ENCODE measurements at regions not wholly inside any gene's neighbourhood (a gene's known extent, or its start where the extent isn't known, plus 50 kb on each side); places are given as distances from the start of the nearest gene placed in this dataset.
"Not testable (repeated sequence)": the region's sequence is repeated elsewhere in the genome, so short reads cannot be mapped to it uniquely, and the experiment has no call there.

GRCh38 chrX:111041018-111041462, 55.0 kb upstream of the PAK3 start:
- Mint-ChIP-seq H3K27ac (no peak overlapping the region), H3K36me3 (ENCODE audit: low read depth) (no peaks in the 10 kb centered on the region), H3K4me3 (no peak overlapping the region), H3K4me1 (ENCODE audit: low read depth) (peaks cover 2% of the 10 kb centered on the region), H3K27me3 (peaks cover 37% of the 10 kb centered on the region), H3K9me3 (no peaks in the 10 kb centered on the region)
- no peak for DNase-seq

GRCh38 chrX:111040377-111041017, 55.5 kb upstream of the PAK3 start:
- DNase-seq: no peak
- no peak overlapping the region for H3K4me3 Mint-ChIP-seq
- peaks cover 37% of the 10 kb centered on the region for H3K27me3 Mint-ChIP-seq
- peaks cover 2% of the 10 kb centered on the region for H3K4me1 Mint-ChIP-seq (ENCODE audit: low read depth)
- H3K9me3 Mint-ChIP-seq: no peaks in the 10 kb centered on the region
- H3K36me3 Mint-ChIP-seq (ENCODE audit: low read depth): no peaks in the 10 kb centered on the region
- no peak overlapping the region for H3K27ac Mint-ChIP-seq

- Mint-ChIP-seq H3K27ac (no peak overlapping the region), H3K36me3 (ENCODE audit: low read depth) (no peaks in the 10 kb centered on the region), H3K27me3 (peaks cover 35% of the 10 kb centered on the region), H3K9me3 (no peaks in the 10 kb centered on the region), H3K4me1 (ENCODE audit: low read depth) (peaks cover 2% of the 10 kb centered on the region), H3K4me3 (no peak overlapping the region)
- DNase-seq: no peak
Observed at GRCh38 chrX:111039606-111040005, 56.4 kb upstream of the PAK3 start.

- no peak for DNase-seq
- no peak overlapping the region for H3K4me3 Mint-ChIP-seq
Observed at GRCh38 chrX:111035991-111036390, 60.0 kb upstream of the PAK3 start.

GRCh38 chrX:111035256-111035655, 60.7 kb upstream of the PAK3 start:
- no peaks in the 10 kb centered on the region for H3K4me1 Mint-ChIP-seq (ENCODE audit: low read depth)
- H3K27me3 Mint-ChIP-seq: peaks cover 42% of the 10 kb centered on the region
- no peaks in the 10 kb centered on the region for H3K36me3 Mint-ChIP-seq (ENCODE audit: low read depth)
- DNase-seq: no peak
- no peaks in the 10 kb centered on the region for H3K9me3 Mint-ChIP-seq
- H3K27ac Mint-ChIP-seq: no peak overlapping the region
- no peak overlapping the region for H3K4me3 Mint-ChIP-seq

More at GRCh38 chrX:111035991-111036390, 60.0 kb upstream of the PAK3 start:
- Mint-ChIP-seq H3K4me1 (ENCODE audit: low read depth) (peaks cover 2% of the 10 kb centered on the region), H3K27me3 (peaks cover 42% of the 10 kb centered on the region), H3K27ac (no peak overlapping the region), H3K9me3 (no peaks in the 10 kb centered on the region), H3K36me3 (ENCODE audit: low read depth) (no peaks in the 10 kb centered on the region)

- not testable (repeated sequence) for H3K27ac Mint-ChIP-seq; H3K4me3 Mint-ChIP-seq; H3K36me3 Mint-ChIP-seq (ENCODE audit: low read depth); H3K4me1 Mint-ChIP-seq (ENCODE audit: low read depth); DNase-seq; H3K9me3 Mint-ChIP-seq
- peaks cover 51% of the 10 kb centered on the region for H3K27me3 Mint-ChIP-seq
Observed at GRCh38 chrX:111022998-111023397, 73.0 kb upstream of the PAK3 start.

GRCh38 chrX:111020283-111020682, 75.7 kb upstream of the PAK3 start:
- Mint-ChIP-seq H3K27ac (no peak overlapping the region), H3K27me3 (peaks cover 57% of the 10 kb centered on the region)
- DNase-seq: no peak

GRCh38 chrX:111013778-111014455, 82.1 kb upstream of the PAK3 start:
- Mint-ChIP-seq H3K27me3 (peaks cover 35% of the 10 kb centered on the region), H3K36me3 (ENCODE audit: low read depth) (no peaks in the 10 kb centered on the region), H3K9me3 (no peaks in the 10 kb centered on the region), H3K4me1 (ENCODE audit: low read depth) (no peaks in the 10 kb centered on the region), H3K27ac (no peak overlapping the region), H3K4me3 (no peak overlapping the region)
- DNase-seq: no peak

More at GRCh38 chrX:111020283-111020682, 75.7 kb upstream of the PAK3 start:
- Mint-ChIP-seq H3K4me1 (ENCODE audit: low read depth) (no peaks in the 10 kb centered on the region), H3K4me3 (no peak overlapping the region), H3K9me3 (no peaks in the 10 kb centered on the region), H3K36me3 (ENCODE audit: low read depth) (no peaks in the 10 kb centered on the region)

- Mint-ChIP-seq H3K36me3 (ENCODE audit: low read depth) (no peaks in the 10 kb centered on the region), H3K4me3 (no peak overlapping the region), H3K4me1 (ENCODE audit: low read depth) (no peaks in the 10 kb centered on the region), H3K27ac (no peak overlapping the region), H3K27me3 (peaks cover 38% of the 10 kb centered on the region), H3K9me3 (no peaks in the 10 kb centered on the region)
- no peak for DNase-seq
Observed at GRCh38 chrX:111010111-111010510, 85.9 kb upstream of the PAK3 start.

GRCh38 chrX:111009256-111009655, 86.7 kb upstream of the PAK3 start:
- Mint-ChIP-seq H3K4me1 (ENCODE audit: low read depth) (no peaks in the 10 kb centered on the region), H3K36me3 (ENCODE audit: low read depth) (no peaks in the 10 kb centered on the region), H3K27me3 (peaks cover 34% of the 10 kb centered on the region), H3K9me3 (no peaks in the 10 kb centered on the region), H3K27ac (no peak overlapping the region), H3K4me3 (no peak overlapping the region)
- no peak for DNase-seq

GRCh38 chrX:111008126-111008525, 87.9 kb upstream of the PAK3 start:
- H3K27ac Mint-ChIP-seq: no peak overlapping the region
- no peak overlapping the region for H3K4me3 Mint-ChIP-seq

GRCh38 chrX:111007238-111007637, 88.8 kb upstream of the PAK3 start:
- H3K4me1 Mint-ChIP-seq (ENCODE audit: low read depth): no peaks in the 10 kb centered on the region

More at GRCh38 chrX:111008126-111008525, 87.9 kb upstream of the PAK3 start:
- no peak for DNase-seq
- Mint-ChIP-seq H3K36me3 (ENCODE audit: low read depth) (no peaks in the 10 kb centered on the region), H3K9me3 (no peaks in the 10 kb centered on the region), H3K27me3 (peaks cover 43% of the 10 kb centered on the region), H3K4me1 (ENCODE audit: low read depth) (no peaks in the 10 kb centered on the region)

GRCh38 chrX:111006116-111006515, 89.9 kb upstream of the PAK3 start:
- no peak overlapping the region for H3K27ac Mint-ChIP-seq
- no peaks in the 10 kb centered on the region for H3K4me1 Mint-ChIP-seq (ENCODE audit: low read depth)
- DNase-seq: no peak
- no peaks in the 10 kb centered on the region for H3K36me3 Mint-ChIP-seq (ENCODE audit: low read depth)
- H3K27me3 Mint-ChIP-seq: peaks cover 44% of the 10 kb centered on the region
- H3K4me3 Mint-ChIP-seq: no peak overlapping the region
- H3K9me3 Mint-ChIP-seq: no peaks in the 10 kb centered on the region

More at GRCh38 chrX:111007238-111007637, 88.8 kb upstream of the PAK3 start:
- Mint-ChIP-seq H3K27me3 (peaks cover 44% of the 10 kb centered on the region), H3K27ac (no peak overlapping the region), H3K9me3 (no peaks in the 10 kb centered on the region), H3K4me3 (no peak overlapping the region), H3K36me3 (ENCODE audit: low read depth) (no peaks in the 10 kb centered on the region)
- DNase-seq: no peak

- no peaks in the 10 kb centered on the region for H3K9me3 Mint-ChIP-seq
- no peak overlapping the region for H3K27ac Mint-ChIP-seq
- H3K4me3 Mint-ChIP-seq: no peak overlapping the region
- no peak for DNase-seq
- H3K4me1 Mint-ChIP-seq (ENCODE audit: low read depth): no peaks in the 10 kb centered on the region
- H3K36me3 Mint-ChIP-seq (ENCODE audit: low read depth): no peaks in the 10 kb centered on the region
- peaks cover 47% of the 10 kb centered on the region for H3K27me3 Mint-ChIP-seq
Observed at GRCh38 chrX:111005166-111005565, 90.8 kb upstream of the PAK3 start.

- Mint-ChIP-seq H3K27ac (no peak overlapping the region), H3K4me3 (no peak overlapping the region), H3K36me3 (ENCODE audit: low read depth) (no peaks in the 10 kb centered on the region), H3K9me3 (no peaks in the 10 kb centered on the region), H3K4me1 (ENCODE audit: low read depth) (no peaks in the 10 kb centered on the region), H3K27me3 (peaks cover 46% of the 10 kb centered on the region)
- no peak for DNase-seq
Observed at GRCh38 chrX:111003118-111003517, 92.9 kb upstream of the PAK3 start.

Data from activated T-cell treated with anti-CD3 and anti-CD28 coated beads, Interleukin-2, amount 50 U/mL, for 24 hours (primary cell).